Islet precursor cell (in vitro differentiated cells): ENCODE measurements at regions not wholly inside any gene's neighbourhood (a gene's known extent, or its start where the extent isn't known, plus 50 kb on each side); places are given as distances from the start of the nearest gene placed in this dataset.
"Not testable (repeated sequence)": the region's sequence is repeated elsewhere in the genome, so short reads cannot be mapped to it uniquely, and the experiment has no call there.

Source experiments
- DNase-seq: peaks from one replicate; pipeline ENCODE4 v3.0.0-alpha.2; 2018

GRCh38 chr4:27894951-27895350 is 1034.3 kb downstream of the STIM2 start:
- no peak for DNase-seq

GRCh38 chr4:27908356-27908755 is 1047.7 kb downstream of the STIM2 start:
- no peak for DNase-seq

DNA sequence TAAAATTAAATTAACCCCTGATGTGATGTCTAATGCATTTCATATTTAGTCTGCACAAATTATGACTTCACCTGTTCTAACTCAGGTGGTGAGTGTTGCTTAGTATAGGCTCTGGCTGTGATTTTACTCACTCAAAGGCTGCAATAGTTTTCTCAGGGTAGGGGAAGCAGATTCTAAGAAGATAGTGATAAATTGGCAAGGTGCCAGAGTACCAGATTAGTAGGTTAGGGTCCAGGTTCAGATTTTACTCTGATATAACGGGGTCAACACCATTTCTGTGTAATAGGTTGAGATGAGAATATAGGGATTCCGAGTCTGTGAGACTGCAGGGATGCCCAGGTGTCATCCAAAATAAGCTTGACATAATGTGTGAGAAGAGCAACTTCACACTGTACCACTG is 1049.6 kb downstream of the STIM2 start:
- DNase-seq = no peak

DNA sequence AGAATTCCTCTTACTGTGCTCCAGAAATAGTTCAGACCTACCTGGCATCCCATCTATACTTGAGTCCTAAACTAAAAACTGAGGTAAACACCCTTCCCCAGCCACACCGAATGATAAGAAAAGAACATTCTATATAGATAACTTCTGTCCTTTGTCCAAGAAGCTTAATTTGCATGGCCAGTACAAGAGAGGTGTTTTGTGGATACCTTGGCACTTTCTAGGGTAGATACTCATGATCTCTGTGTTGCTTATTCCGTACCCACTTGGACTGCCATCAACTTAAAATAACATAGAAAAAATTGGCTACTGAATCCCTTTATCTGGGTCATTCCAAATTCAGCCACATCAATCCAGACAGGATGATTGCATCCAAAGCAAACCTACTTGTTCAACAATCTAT is 1050.4 kb downstream of the STIM2 start:
- DNase-seq = no peak

DNA sequence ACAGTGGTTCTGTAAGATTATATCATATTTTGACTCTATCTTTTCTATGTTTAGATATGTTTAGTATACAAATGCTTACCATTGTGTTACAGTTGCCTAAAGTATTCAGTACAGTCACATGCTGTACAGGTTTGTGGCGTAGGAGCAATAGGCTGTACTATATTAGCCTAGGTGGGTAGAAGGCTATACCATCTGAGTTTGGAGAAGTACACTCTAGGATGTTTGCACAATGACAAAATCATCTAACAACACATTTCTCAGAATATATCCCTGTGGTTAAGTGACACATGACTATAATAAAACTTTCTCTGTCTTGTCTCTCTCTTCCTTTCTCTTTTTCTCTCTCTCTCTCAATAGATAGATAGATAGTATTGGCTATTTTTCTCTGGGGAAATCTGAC is 1053.1 kb downstream of the STIM2 start:
- DNase-seq = no peak

GRCh38 chr4:27915822-27916221 is 1055.2 kb downstream of the STIM2 start:
- DNase-seq = no peak

DNA sequence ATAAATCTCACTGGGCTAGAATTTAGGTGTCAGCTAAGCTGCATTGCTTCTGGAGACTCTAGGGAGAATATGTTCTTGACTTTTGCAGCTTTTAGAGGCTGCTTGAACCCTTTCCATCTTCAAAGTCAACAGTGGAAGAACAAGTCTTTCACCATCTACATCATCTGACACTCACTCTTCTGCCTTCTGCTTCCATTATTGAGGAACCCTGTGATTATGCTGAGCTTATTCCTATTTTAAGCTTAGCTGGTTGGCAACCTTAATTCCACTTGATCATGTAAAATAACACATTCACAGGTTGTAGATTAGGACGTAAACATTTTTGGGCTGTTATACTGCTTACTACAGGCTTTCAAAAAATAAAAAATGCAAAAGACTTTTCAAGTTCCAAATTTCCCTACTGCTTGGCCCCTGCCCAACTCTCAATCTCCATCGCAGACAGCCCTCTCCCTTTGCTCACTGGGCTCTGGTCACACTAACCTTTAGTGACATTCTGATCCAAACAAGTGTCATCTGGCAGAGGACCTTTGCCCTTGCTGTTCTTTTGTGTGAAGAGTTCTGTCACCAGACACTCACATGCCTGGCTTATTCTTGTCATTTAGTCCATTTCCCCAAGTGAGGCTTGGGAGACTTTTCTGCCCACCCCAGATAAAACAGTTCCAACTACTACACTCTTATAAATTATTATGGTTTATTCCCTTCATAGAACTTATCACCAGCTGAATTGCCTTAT is 1056.0 kb downstream of the STIM2 start:
- no peak for DNase-seq

DNA sequence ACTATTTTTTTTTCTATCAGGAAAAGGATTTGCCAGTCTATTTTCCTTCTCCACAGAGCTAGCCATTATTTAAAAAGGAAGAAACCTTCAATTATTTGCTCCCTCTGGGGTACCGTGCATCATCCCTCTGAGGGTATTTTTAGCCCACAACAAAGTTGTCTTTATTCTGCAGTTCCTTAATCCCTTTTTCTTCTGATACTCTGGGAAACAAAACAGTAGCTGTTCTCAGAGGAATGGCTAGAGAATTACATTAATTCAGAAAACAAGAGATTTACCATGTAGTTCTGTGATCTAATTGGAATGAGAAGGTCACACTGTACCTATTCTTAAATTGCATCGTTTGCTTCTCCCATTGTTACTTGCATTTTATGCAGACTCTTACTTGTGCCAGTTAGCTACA is 1056.7 kb downstream of the STIM2 start:
- no peak for DNase-seq

DNA sequence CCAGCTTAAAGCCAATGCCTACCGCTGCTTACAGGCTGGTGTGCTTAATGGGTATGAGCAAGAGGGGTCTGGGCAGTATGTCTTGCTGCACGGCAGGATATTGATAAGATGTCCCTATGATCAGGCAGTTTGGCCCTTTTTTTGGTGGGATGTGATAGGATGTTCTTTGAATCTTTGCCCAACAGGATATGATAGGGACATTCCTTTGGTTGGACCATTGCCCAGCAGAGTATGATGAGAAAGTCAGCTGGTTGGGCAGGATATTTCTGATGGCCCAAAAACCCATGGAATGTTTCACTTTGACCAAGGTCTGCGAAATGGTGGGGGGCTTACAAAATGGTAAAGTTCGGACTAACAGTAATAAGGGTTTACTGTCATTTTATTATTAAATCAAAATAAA is 1060.6 kb downstream of the STIM2 start:
- no peak for DNase-seq

DNA sequence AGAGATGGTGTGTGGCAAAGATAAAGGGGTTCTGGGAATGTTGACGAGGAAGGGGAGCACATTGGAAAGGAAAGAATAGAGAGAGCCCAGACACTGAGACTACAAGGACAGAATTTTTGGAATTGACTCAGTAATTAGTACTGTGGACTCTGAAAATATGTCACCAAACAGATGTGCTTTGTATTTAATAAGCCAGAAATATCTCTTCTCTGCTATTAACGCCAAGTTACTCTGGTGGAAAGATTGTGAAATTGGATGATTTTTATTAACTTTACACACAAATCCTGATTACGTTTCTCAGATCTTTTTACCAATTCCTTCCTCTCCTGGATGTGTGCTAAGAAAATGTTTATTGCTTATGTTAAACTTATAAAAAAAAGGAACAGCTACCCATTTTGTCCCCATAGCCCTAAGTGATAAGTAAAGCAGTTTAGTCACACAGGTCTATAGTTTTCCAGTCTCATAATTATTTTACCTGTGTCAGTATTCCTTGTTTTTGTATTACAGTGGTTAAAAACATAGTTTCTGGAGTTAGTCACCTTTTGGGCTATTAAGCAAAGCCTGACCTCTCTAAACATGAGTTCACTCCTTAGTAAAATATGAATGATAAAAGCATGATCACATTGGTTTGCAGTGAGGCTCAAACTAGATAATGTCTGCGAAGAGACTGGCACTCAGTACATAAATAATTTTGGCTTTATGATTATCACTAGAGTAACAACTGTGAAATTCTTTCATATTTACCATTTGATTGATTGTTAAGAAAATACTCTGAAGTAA is 1068.3 kb downstream of the STIM2 start:
- no peak for DNase-seq

DNA sequence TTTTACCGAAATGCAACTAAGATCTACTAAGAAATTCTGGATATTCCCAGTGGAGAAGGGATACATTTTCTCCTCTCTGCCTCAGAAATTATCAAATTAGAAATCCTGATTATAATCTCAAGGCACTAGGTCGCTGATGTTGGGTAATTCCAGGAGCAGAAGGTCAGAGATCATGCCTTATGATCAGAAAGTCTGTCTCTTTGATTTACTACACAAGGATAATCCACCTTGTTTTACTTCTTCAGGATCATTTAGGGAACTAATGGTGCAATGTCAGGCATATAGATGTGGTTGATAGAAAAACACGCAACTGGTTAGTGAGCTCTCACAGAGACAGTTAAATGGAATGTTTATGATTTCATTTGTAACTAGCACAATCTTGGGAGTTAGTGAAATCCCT is 1069.7 kb downstream of the STIM2 start:
- DNase-seq = no peak

DNA sequence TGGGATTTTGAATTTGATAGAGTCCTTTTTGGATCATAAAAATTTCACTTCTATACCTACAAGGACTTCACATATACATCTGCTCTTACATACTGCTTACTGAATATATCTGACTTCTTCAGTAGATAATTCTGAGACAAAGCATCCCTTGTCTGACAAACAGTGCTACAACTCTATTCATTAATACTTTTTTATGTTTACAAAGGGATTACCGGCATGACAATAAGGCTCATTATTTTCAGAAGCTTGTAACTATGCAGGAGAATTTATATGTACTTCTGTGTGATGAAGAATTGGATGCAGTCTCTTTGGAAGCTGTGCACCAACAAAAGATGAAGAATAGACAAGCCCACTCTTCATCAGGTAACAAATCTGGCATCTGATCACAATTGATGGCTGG is 1070.3 kb downstream of the STIM2 start:
- no peak for DNase-seq

GRCh38 chr4:27931584-27931983 is 1070.9 kb downstream of the STIM2 start:
- no peak for DNase-seq

GRCh38 chr4:27934871-27935270 is 1074.2 kb downstream of the STIM2 start:
- DNase-seq = no peak

- DNase-seq = no peak
These were observed 1086.2 kb downstream of the STIM2 start for GRCh38 chr4:27946799-27947198.

- DNase-seq = no peak
These were observed 1086.7 kb downstream of the STIM2 start for GRCh38 chr4:27947302-27947701.

DNA sequence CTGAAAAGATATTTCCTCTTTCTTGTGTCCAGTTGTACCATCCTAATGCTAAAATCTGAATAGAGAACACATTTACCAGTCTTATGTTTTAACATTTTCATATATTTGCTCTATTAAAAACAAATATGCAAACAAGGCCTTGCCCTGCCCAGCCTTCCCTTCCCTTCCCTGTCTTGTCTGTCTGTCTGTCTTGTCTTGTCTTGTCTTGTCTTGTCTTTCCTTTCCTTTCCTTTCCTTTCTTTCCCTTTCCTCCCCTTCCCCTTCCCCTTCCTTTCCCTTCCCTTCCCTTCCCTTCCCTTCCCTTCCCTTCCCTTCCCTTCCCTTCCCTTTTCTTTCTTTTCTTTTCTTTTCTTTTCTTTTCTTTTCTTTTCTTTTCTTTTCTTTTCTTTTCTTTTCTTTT is 1103.5 kb downstream of the STIM2 start:
- DNase-seq = no peak

DNA sequence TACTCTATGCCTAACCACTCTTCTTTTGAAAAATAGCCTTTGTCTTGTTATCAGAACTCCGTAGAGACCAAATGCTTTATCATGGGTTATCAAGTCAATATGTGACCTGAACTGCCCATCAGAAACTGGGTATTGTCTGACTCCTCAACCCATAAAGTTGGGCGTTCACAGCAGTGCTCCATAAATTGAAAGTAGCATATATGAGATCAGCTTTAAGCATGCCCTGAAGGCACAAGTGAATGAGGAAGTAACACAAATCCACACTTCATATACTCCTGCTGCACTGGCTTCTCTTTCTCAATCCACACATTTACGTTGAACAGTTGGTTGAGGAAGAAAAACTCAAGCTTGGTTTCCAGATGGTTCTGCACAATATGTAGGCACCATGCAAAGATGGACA is 1106.0 kb downstream of the STIM2 start:
- DNase-seq = no peak

GRCh38 chr4:27973056-27973455 is 1112.4 kb downstream of the STIM2 start:
- DNase-seq = no peak

DNA sequence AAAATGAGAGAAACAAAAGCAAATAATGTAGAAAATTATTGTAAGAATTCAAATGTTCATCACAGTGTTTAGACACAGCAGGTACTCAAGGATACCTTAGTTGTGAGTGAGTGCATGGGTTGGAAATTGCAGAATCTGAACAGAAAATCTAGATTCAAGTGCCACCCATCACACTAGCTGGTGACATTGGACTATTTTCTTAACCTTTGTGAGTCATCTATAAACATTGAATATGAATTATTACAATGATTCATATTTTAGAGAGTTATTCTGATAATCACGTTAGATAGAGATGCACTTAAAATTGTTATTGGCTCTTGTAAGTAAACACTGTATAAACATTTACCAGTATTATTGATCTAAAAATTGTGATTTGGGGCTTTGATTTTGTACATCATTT is 1113.1 kb downstream of the STIM2 start:
- no peak for DNase-seq

- DNase-seq = no peak
These were observed 1113.7 kb downstream of the STIM2 start for GRCh38 chr4:27974339-27974738.

DNA sequence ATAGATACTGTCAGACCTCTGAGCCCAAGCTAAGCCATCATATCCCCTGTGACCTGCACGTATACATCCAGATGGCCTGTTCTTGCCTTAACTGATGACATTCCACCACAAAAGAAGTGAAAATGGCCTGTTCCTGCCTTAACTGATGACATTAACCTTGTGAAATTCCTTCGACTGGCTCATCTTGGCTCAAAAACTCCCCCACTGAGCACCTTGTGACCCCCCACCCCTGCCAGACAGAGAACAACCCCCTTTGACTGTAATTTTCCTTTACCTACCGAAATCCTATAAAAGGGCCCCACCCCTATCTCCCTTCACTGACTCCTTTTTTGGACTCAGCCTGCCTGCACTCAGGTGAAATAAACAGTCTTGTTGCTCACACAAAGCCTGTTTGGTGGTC is 1114.2 kb downstream of the STIM2 start:
- DNase-seq = not testable (repeated sequence)

GRCh38 chr4:27978427-27979109 is 1117.9 kb downstream of the STIM2 start:
- not testable (repeated sequence) for DNase-seq

DNA sequence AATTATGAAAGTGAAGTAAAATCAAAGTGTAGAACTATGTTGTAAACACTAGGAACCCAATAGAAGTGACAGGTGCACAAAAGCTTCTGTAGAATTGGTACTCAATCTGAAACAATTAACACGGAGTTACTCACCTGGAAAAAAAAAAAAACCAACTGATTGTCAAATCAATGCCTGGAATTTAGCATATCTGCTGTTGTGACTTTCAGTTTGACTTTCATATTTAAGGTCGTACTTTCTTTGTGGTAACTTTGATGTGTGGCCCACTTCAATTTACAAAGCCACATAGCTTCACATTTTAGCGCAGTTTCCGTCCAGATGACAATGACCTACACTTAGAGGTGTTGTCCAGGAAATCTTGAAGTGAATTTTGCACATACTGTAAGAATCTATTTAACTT is 1124.9 kb downstream of the STIM2 start:
- DNase-seq = no peak
